Stomach (tissue), 4 donors: ENCODE measurements at regions not wholly inside any gene's neighbourhood (a gene's known extent, or its start where the extent isn't known, plus 50 kb on each side); places are given as distances from the start of the nearest gene placed in this dataset.

Experiments used
- POLR2A ChIP-seq, 4 donors: fragments of 450-650 bp; IDR thresholded peaks; one replicate each; pipeline ENCODE4 v1.6.1; 2016; ENCODE audit warnings: antibody characterized with exemption in 4 of 4, control low read depth in 2 of 4, mild to moderate bottlenecking in 1 of 4, moderate library complexity in 1 of 4
- TF ChIP-seq, protein P1 (sequence below), 7 experiments: fragments of 450-650 bp in 4 of 7; fragments of 200-600 bp in 3 of 7; sonication (generic) in 3 of 7; IDR thresholded peaks; one replicate each; pipeline ENCODE4 v1.5.1; 2016 to 2019; ENCODE audit warnings: antibody characterized with exemption in 7 of 7, control low read depth in 2 of 7, mild to moderate bottlenecking in 1 of 7

GRCh38 chr2:150872756-150873395 lies 385.4 kb upstream of the RND3 start:
- TF ChIP-seq POLR2A (IDR thresholded peaks at IDR 0.05), result no peak
- TF ChIP-seq, protein P1, sequence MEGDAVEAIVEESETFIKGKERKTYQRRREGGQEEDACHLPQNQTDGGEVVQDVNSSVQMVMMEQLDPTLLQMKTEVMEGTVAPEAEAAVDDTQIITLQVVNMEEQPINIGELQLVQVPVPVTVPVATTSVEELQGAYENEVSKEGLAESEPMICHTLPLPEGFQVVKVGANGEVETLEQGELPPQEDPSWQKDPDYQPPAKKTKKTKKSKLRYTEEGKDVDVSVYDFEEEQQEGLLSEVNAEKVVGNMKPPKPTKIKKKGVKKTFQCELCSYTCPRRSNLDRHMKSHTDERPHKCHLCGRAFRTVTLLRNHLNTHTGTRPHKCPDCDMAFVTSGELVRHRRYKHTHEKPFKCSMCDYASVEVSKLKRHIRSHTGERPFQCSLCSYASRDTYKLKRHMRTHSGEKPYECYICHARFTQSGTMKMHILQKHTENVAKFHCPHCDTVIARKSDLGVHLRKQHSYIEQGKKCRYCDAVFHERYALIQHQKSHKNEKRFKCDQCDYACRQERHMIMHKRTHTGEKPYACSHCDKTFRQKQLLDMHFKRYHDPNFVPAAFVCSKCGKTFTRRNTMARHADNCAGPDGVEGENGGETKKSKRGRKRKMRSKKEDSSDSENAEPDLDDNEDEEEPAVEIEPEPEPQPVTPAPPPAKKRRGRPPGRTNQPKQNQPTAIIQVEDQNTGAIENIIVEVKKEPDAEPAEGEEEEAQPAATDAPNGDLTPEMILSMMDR (IDR thresholded peaks at IDR 0.05), result no peak
